ENCODE measurements at regions not wholly inside any gene's neighbourhood (a gene's known extent, or its start where the extent isn't known, plus 50 kb on each side); places are given as distances from the start of the nearest gene placed in this dataset.

GRCh38 chr3:157820157-157820517 is 286.1 kb downstream of the SHOX2 start (continued):
- no peak for TF ChIP-seq USF2 (IDR thresholded peaks at IDR 0.05; ENCODE audit: low read length)
